Esophagus squamous epithelium (tissue), 4 donors: ENCODE measurements at regions not wholly inside any gene's neighbourhood (a gene's known extent, or its start where the extent isn't known, plus 50 kb on each side); places are given as distances from the start of the nearest gene placed in this dataset.

Experiments
- CTCF ChIP-seq, 6 experiments: fragments of 450-650 bp in 4 of 6; fragments of 200-600 bp in 2 of 6; sonication (generic) in 2 of 6; IDR thresholded peaks; one replicate each; pipeline ENCODE4 v1.5.1; 2016 to 2019; ENCODE audit warnings: antibody characterized with exemption in 6 of 6, mild to moderate bottlenecking in 4 of 6, moderate library complexity in 4 of 6
- POLR2A ChIP-seq, 4 donors: fragments of 450-650 bp; IDR thresholded peaks; one replicate each; pipeline ENCODE4 v1.6.1; 2017; ENCODE audit warnings: antibody characterized with exemption in 4 of 4, mild to moderate bottlenecking in 4 of 4, moderate library complexity in 3 of 4

GRCh38 chr20:61184194-61184593 lies 67.9 kb upstream of the CDH4 start:
- TF ChIP-seq POLR2A (IDR thresholded peaks at IDR 0.05) (no peak), CTCF (IDR thresholded peaks at IDR 0.05) (no peak)
